IMR-90 (cell line): ENCODE measurements at regions not wholly inside any gene's neighbourhood (a gene's known extent, or its start where the extent isn't known, plus 50 kb on each side); places are given as distances from the start of the nearest gene placed in this dataset.

Source experiments
- ATAC-seq: fragments of 200-7000 bp; cut with Tn5 transposase; 2 replicates; pipeline ENCODE4 v1.9.1; 2020; ENCODE audit warnings: low read depth, mild to moderate bottlenecking, moderate library complexity
- BruUV-seq: library from RNA; stranded (reverse); fragments of 400-500 nt; replicated peaks from 2 replicates; lab custom pipeline; 2021; lab: Mats Ljungman, UMichigan
- CTCF ChIA-PET: fragments of 300-600 bp; formaldehyde crosslinking; extraction: SDS; loops from one replicate; lab custom pipeline; 2021; ENCODE audit warnings: antibody characterized with exemption; lab: Yijun Ruan, JAX
- POLR2A ChIA-PET: fragments of 300-600 bp; sonication (Branson Sonifier 250); formaldehyde crosslinking; loops from one replicate; lab custom pipeline; 2022; ENCODE audit warnings: antibody characterized with exemption; ENCODE audit not compliant: unreplicated experiment; lab: Charles Lee
- DNase-seq: peaks from one replicate; pipeline ENCODE4 v3.0.0; 2013
- H2AFZ ChIP-seq: replicated peaks from 2 replicates; pipeline ENCODE3; 2013; ENCODE audit warnings: low read length, mild to moderate bottlenecking; ENCODE audit not compliant: poor library complexity
- H2AK5ac ChIP-seq: 2 replicates; pipeline ENCODE4 v1.6.1; 2013; ENCODE audit warnings: low read depth, low read length, inconsistent platforms
- H2AK9ac ChIP-seq: replicated peaks from 2 replicates; pipeline ENCODE3; 2013; ENCODE audit warnings: mild to moderate bottlenecking, low read depth, low read length, moderate library complexity; ENCODE audit not compliant: poor library complexity
- H2BK120ac ChIP-seq: 2 replicates; pipeline ENCODE4 v1.6.1; 2013; ENCODE audit warnings: low read depth, low read length, inconsistent platforms
- H2BK15ac ChIP-seq: 3 replicates; pipeline ENCODE4 v1.6.1; 2013; ENCODE audit warnings: low read depth, low read length, inconsistent platforms
- H2BK20ac ChIP-seq: 2 replicates; pipeline ENCODE4 v1.6.1; 2013; ENCODE audit warnings: low read depth, mild to moderate bottlenecking, inconsistent platforms, low read length, moderate library complexity
- H2BK5ac ChIP-seq: 2 replicates; pipeline ENCODE4 v1.6.1; 2013; ENCODE audit warnings: mild to moderate bottlenecking, low read depth, low read length, inconsistent platforms; ENCODE audit not compliant: poor library complexity, severe bottlenecking
- H3K14ac ChIP-seq: replicated peaks from 2 replicates; pipeline ENCODE4 v1.6.1; 2013; ENCODE audit warnings: low read depth, low read length, inconsistent platforms
- H3K18ac ChIP-seq: 2 replicates; pipeline ENCODE4 v1.6.1; 2013; ENCODE audit warnings: low read depth, low read length, control low read depth
- H3K23ac ChIP-seq: 2 replicates; pipeline ENCODE4 v1.6.1; 2013; ENCODE audit warnings: low read depth, low read length, inconsistent platforms
- H3K27ac ChIP-seq: 2 replicates; pipeline ENCODE4 v1.5.1; 2013; ENCODE audit warnings: mild to moderate bottlenecking, control low read depth, low read length; ENCODE audit not compliant: insufficient read depth
- H3K27me3 ChIP-seq: 2 replicates; pipeline ENCODE4 v1.6.1; 2013; ENCODE audit warnings: low read length; ENCODE audit not compliant: control insufficient read depth, insufficient read depth
- H3K36me3 ChIP-seq: 2 replicates; pipeline ENCODE4 v1.6.1; 2013; ENCODE audit warnings: low read length, mixed read lengths; ENCODE audit not compliant: control insufficient read depth, insufficient read depth
- H3K4ac ChIP-seq: 2 replicates; pipeline ENCODE4 v1.6.1; 2013; ENCODE audit warnings: low read depth, low read length, inconsistent platforms
- H3K4me1 ChIP-seq: 2 replicates; pipeline ENCODE4 v1.6.1; 2013; ENCODE audit warnings: low read length, mixed read lengths; ENCODE audit not compliant: control insufficient read depth, insufficient read depth
- H3K4me2 ChIP-seq: 2 replicates; pipeline ENCODE4 v1.6.1; 2013; ENCODE audit warnings: low read depth, mild to moderate bottlenecking, control low read depth, low read length, moderate library complexity
- H3K4me3 ChIP-seq: 2 replicates; pipeline ENCODE4 v1.5.1; 2013; ENCODE audit warnings: low read depth, mild to moderate bottlenecking, control low read depth, low read length, moderate library complexity; ENCODE audit not compliant: insufficient read depth
- H3K56ac ChIP-seq: 2 replicates; pipeline ENCODE4 v1.6.1; 2013; ENCODE audit warnings: low read length, inconsistent platforms; ENCODE audit not compliant: insufficient read depth; ENCODE audit errors: extremely low read depth
- H3K79me1 ChIP-seq, 2 experiments: 2 replicates each; pipeline ENCODE4 v1.6.1; 2013; ENCODE audit warnings: low read length in 2 of 2, inconsistent platforms in 1 of 2, low read depth in 1 of 2
- H3K9ac ChIP-seq: 2 replicates; pipeline ENCODE4 v1.6.1; 2013; ENCODE audit warnings: low read depth, low read length, control low read depth
- H3K9me1 ChIP-seq: 2 replicates; pipeline ENCODE4 v1.6.1; 2013; ENCODE audit warnings: low read length, inconsistent platforms; ENCODE audit not compliant: insufficient read depth
- H3K9me3 ChIP-seq: 2 replicates; pipeline ENCODE4 v1.6.1; 2013; ENCODE audit warnings: low read length; ENCODE audit not compliant: control insufficient read depth, insufficient read depth
- H4K20me1 ChIP-seq: 2 replicates; pipeline ENCODE4 v1.6.1; 2013; ENCODE audit warnings: low read length, inconsistent platforms; ENCODE audit not compliant: insufficient read depth
- H4K5ac ChIP-seq: 2 replicates; pipeline ENCODE4 v1.6.1; 2013; ENCODE audit warnings: mild to moderate bottlenecking, low read depth, low read length, control low read depth
- H4K8ac ChIP-seq, 2 experiments: 2 replicates each; pipeline ENCODE4 v1.6.1; 2013; ENCODE audit warnings: low read depth in 2 of 2, low read length in 2 of 2, control low read depth in 1 of 2, inconsistent platforms in 1 of 2
- H4K91ac ChIP-seq: 2 replicates; pipeline ENCODE4 v1.6.1; 2013; ENCODE audit warnings: low read depth, low read length, inconsistent platforms; ENCODE audit not compliant: insufficient read depth
- BHLHE40 ChIP-seq: fragments of 150-350 bp; IDR thresholded peaks from 2 replicates; pipeline ENCODE4 v1.6.1; 2016; ENCODE audit warnings: mild to moderate bottlenecking, low read depth, low read length
- CEBPB ChIP-seq: IDR thresholded peaks from 2 replicates; pipeline ENCODE4 v1.6.1; 2012; ENCODE audit warnings: low read depth, low read length, improper control_type of control experiment
- FOS ChIP-seq: fragments of 150-350 bp; IDR thresholded peaks from 2 replicates; pipeline ENCODE4 v1.6.1; 2016; ENCODE audit warnings: low read depth, low read length
- MAFK ChIP-seq: IDR thresholded peaks from 2 replicates; pipeline ENCODE4 v1.6.1; 2012; ENCODE audit warnings: low read depth, low read length, improper control_type of control experiment
- USF2 ChIP-seq: fragments of 150-350 bp; IDR thresholded peaks from 2 replicates; pipeline ENCODE4 v1.6.1; 2017; ENCODE audit warnings: mild to moderate bottlenecking, antibody characterized with exemption, low read length, low read depth
- WGBS, 2 experiments: methylation state at CpG; one replicate each; pipeline versions ENCODE4 v1.1.5 to v1.1.7; 2013; ENCODE audit warnings: missing lambda C conversion rate in 2 of 2; ENCODE audit not compliant: insufficient read length in 1 of 2; ENCODE audit errors: extremely low coverage in 2 of 2; 5-methylcytosine and 5-hydroxymethylcytosine counted together
- dilution Hi-C: fragments of 300-500 bp; cut with HindIII; formaldehyde crosslinking; loops from one replicate; pipeline ENCODE4 v1.14.3; 2018; ENCODE audit warnings: low sequenced_read_pairs; ENCODE audit not compliant: unreplicated experiment
- in situ Hi-C: fragments of 300-500 bp; cut with MboI; formaldehyde crosslinking; loops from 3 replicates; pipeline ENCODE4 v1.14.3; 2019; ENCODE audit warnings: low sequenced_read_pairs, inconsistent platforms, mixed read lengths
- intact Hi-C: fragments of 100-400 bp; cut with micrococcal nuclease; formaldehyde crosslinking; loops from 2 replicates; pipeline ENCODE4 v1.10.0; 2022

DNA sequence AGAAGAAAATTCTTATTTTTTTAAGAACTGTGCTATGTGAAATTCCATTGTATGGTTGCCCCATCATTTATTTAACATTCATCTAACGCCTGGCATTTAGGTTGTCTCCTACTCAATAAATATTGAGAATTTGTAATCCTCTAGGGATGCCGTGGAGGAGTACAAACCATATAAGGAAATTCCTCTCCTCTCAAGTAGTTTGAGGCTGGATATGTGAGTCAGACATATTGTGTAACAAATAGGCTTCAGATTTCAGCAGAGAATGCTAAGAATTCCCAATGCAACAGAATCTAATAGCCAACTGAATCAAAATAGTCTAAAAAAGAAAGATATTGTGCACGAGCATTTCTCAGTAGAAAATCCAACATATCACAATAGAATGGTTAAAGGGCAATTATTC is 174.7 kb downstream of the OTOR start:
- Histone ChIP-seq H4K20me1 (no peaks in the 10 kb centered on the region), H4K91ac (no peak overlapping the region), H3K27ac (peak overlapping the region; percentile 98; the same call in 1 of the 2 replicates), H3K9ac (no peak overlapping the region), H3K4ac (no peak overlapping the region), H3K4me2 (peak overlapping the region; percentile 64; the same call in 1 of the 2 replicates), H4K8ac (no peak overlapping the region; a peak in 2 of 4 replicates), H3K4me3 (no peak overlapping the region), H3K27me3 (no peaks in the 10 kb centered on the region), H2BK15ac (no peak overlapping the region), H3K56ac (peak overlapping the region; percentile 97), H2AFZ (no peak overlapping the region), H2BK120ac (no peak overlapping the region), H3K14ac (no peak overlapping the region), H4K5ac (no peak overlapping the region), H3K79me1 (no peaks in the 10 kb centered on the region), H2AK5ac (no peak overlapping the region), H2AK9ac (no peak overlapping the region), H3K9me1 (peaks cover 13% of the 10 kb centered on the region), H2BK5ac (peak overlapping the region; percentile 94), H3K36me3 (no peaks in the 10 kb centered on the region), H3K9me3 (no peaks in the 10 kb centered on the region), H3K23ac (no peak overlapping the region), H3K4me1 (peaks cover 12% of the 10 kb centered on the region), H2BK20ac (no peak overlapping the region), H3K18ac (no peak overlapping the region)
- intact Hi-C loops = loop anchor here (2.0 kb wide), 1 partner anchor 102 kb away; no protein-coding TSS in a partner anchor
- dilution Hi-C loops = no loop called here
- POLR2A ChIA-PET = no interaction called here
- peak; percentile 99 for TF ChIP-seq CEBPB
- TF ChIP-seq MAFK = no peak
- 0 out of 2 replicates have a peak, but pooled peaks have one; percentile 3 for TF ChIP-seq BHLHE40
- peak; percentile 79; the same call in 1 of the 2 replicates for TF ChIP-seq FOS
- no peak for TF ChIP-seq USF2
- in situ Hi-C loops = no loop called here
- no TSS peak for BruUV-seq
- peak; percentile 90 for ATAC-seq
- peak; percentile 95 for DNase-seq
- WGBS, 2 experiments = no CpG with 5 or more reads among the region's 3 CpGs
- CTCF ChIA-PET = interaction anchor here (0.5 kb wide), 1 partner anchor 103 kb away, joined by 4 read pairs; no protein-coding TSS in a partner anchor
